OCI-LY1 (cell line): ENCODE measurements at regions not wholly inside any gene's neighbourhood (a gene's known extent, or its start where the extent isn't known, plus 50 kb on each side); places are given as distances from the start of the nearest gene placed in this dataset.

Source experiments
- EZH2 ChIP-seq: fragments of 200-600 bp; sonication (generic), shearing (Covaris generic); IDR thresholded peaks from 2 replicates; pipeline ENCODE4 v1.8.0; 2017; ENCODE audit warnings: borderline replicate concordance, mixed run types, mild to moderate bottlenecking, antibody characterized with exemption, low read length, moderate library complexity, mixed read lengths
- TF ChIP-seq, protein P1 (sequence below): fragments of 200-600 bp; sonication (generic), shearing (Covaris generic); IDR thresholded peaks from 2 replicates; pipeline ENCODE4 v1.5.1; 2017; ENCODE audit warnings: mild to moderate bottlenecking, antibody characterized with exemption, low read length, moderate library complexity, mixed read lengths

DNA sequence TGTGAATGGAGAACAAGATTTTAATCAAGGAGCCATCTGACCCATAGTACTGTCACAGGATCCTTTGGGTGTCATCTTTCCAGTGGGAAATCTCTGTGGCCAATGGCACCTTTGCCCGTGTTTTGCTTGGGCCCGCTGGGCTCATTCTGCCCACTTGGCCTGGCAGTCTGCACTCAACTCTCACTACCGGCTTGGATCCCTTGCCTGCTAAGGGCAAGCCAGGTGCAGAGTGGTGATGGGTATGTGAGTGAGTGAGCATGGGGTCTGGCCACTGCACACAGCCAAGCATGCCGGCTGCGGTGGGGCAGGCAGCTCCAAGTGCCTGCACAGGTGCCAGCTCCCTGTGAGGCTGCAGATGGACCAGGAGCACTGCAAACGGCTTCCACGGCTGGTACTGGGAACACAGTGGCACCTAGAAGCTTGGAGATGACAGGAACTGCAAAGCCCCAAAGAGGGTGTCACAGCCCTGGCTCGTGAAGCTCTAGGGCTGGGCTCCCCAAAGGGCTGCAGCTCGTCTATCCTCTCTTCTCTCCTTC is 454.5 kb downstream of the TMA16 start:
- TF ChIP-seq EZH2, result no peak
- TF ChIP-seq, protein P1, sequence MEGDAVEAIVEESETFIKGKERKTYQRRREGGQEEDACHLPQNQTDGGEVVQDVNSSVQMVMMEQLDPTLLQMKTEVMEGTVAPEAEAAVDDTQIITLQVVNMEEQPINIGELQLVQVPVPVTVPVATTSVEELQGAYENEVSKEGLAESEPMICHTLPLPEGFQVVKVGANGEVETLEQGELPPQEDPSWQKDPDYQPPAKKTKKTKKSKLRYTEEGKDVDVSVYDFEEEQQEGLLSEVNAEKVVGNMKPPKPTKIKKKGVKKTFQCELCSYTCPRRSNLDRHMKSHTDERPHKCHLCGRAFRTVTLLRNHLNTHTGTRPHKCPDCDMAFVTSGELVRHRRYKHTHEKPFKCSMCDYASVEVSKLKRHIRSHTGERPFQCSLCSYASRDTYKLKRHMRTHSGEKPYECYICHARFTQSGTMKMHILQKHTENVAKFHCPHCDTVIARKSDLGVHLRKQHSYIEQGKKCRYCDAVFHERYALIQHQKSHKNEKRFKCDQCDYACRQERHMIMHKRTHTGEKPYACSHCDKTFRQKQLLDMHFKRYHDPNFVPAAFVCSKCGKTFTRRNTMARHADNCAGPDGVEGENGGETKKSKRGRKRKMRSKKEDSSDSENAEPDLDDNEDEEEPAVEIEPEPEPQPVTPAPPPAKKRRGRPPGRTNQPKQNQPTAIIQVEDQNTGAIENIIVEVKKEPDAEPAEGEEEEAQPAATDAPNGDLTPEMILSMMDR, result no peak
